HG03460 (cell line): ENCODE measurements at regions not wholly inside any gene's neighbourhood (a gene's known extent, or its start where the extent isn't known, plus 50 kb on each side); places are given as distances from the start of the nearest gene placed in this dataset.
A peak's percentile ranks its signal among the peaks of the same experiment; 100 is the strongest.

ENCODE experiments used
- ATAC-seq: cut with Tn5 transposase; IDR thresholded peaks from one replicate; pipeline ENCODE4 v1.9.1; 2021; ENCODE audit not compliant: unreplicated experiment

- no peak for ATAC-seq
These were observed 84.0 kb downstream of the ELAPOR2 start for GRCh38 chr7:86975449-86975848.

GRCh38 chr7:86972072-86972471 lies 87.4 kb downstream of the ELAPOR2 start:
- no peak for ATAC-seq

- no peak for ATAC-seq
These were observed 88.5 kb downstream of the ELAPOR2 start for GRCh38 chr7:86970986-86971385.

GRCh38 chr7:86970547-86970946 lies 88.9 kb downstream of the ELAPOR2 start:
- no peak for ATAC-seq

- no peak for ATAC-seq
These were observed 89.6 kb downstream of the ELAPOR2 start for GRCh38 chr7:86969865-86970264.

- ATAC-seq: no peak
These were observed 90.8 kb downstream of the ELAPOR2 start for GRCh38 chr7:86968618-86969017.

GRCh38 chr7:86966916-86967315 lies 92.5 kb downstream of the ELAPOR2 start:
- no peak for ATAC-seq

GRCh38 chr7:86965727-86966120 lies 93.7 kb downstream of the ELAPOR2 start:
- no peak for ATAC-seq

GRCh38 chr7:86964973-86965726 lies 94.3 kb downstream of the ELAPOR2 start:
- ATAC-seq: no peak

GRCh38 chr7:86963599-86964230 lies 95.7 kb downstream of the ELAPOR2 start:
- peak; percentile 87 for ATAC-seq

- ATAC-seq: no peak
These were observed 96.8 kb downstream of the ELAPOR2 start for GRCh38 chr7:86962623-86963022.

GRCh38 chr7:86961686-86962085 lies 97.8 kb downstream of the ELAPOR2 start:
- no peak for ATAC-seq

GRCh38 chr7:86958380-86958779 lies 101.1 kb downstream of the ELAPOR2 start:
- ATAC-seq: no peak

GRCh38 chr7:86956567-86956966 lies 102.9 kb downstream of the ELAPOR2 start:
- ATAC-seq: no peak

- no peak for ATAC-seq
These were observed 103.5 kb downstream of the ELAPOR2 start for GRCh38 chr7:86955895-86956503.

- ATAC-seq: no peak
These were observed 104.5 kb downstream of the ELAPOR2 start for GRCh38 chr7:86954971-86955370.

- no peak for ATAC-seq
These were observed 105.7 kb downstream of the ELAPOR2 start for GRCh38 chr7:86953653-86954336.

GRCh38 chr7:86953219-86953618 lies 106.2 kb downstream of the ELAPOR2 start:
- ATAC-seq: no peak

GRCh38 chr7:86951895-86952294 lies 107.6 kb downstream of the ELAPOR2 start:
- ATAC-seq: no peak

- no peak for ATAC-seq
These were observed 108.5 kb downstream of the ELAPOR2 start for GRCh38 chr7:86950944-86951343.

GRCh38 chr7:86950360-86950759 lies 109.1 kb downstream of the ELAPOR2 start:
- ATAC-seq: no peak
